NCI-H146 treated with DMSO at 0.1 percent for 48 hours (cell line): ENCODE measurements at regions not wholly inside any gene's neighbourhood (a gene's known extent, or its start where the extent isn't known, plus 50 kb on each side); places are given as distances from the start of the nearest gene placed in this dataset.

Experiments
- DNase-seq: peaks from one replicate; lab custom pipeline; 2025; ENCODE audit not compliant: unreplicated experiment; lab: John Stamatoyannopoulos, UW

DNA sequence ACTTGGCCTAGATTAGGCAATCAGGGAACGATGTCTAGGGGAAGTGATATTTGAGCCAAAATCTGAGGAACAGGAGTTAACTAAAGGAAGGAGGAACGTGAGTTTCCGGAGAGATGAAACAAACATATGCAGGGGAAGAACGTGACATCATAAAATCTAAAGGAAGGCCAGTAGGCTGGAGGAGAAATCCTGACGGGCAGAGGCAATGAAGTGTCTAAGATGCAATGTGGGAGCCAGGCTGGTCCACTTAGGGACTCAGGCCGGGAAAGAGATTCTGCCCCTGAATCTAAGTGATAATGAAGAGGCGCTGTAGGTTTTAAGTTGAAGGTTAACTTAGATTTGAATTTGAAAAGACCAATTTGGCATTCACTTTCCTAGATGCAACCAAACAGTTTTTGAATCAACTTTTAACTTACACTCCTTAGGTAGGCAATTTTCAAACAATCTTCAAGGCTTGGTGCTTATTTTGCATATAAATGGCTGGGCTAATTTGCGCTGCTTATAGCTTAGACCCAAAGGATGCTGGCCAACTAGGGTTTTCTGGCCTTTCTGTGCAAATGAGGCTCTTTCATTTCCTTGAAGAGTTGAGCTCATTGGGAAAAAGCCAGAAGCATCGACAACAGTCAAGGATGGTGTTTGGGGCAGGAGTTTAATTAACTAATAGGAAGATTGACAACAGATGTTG is 221.7 kb downstream of the SOX11 start:
- no peak for DNase-seq

DNA sequence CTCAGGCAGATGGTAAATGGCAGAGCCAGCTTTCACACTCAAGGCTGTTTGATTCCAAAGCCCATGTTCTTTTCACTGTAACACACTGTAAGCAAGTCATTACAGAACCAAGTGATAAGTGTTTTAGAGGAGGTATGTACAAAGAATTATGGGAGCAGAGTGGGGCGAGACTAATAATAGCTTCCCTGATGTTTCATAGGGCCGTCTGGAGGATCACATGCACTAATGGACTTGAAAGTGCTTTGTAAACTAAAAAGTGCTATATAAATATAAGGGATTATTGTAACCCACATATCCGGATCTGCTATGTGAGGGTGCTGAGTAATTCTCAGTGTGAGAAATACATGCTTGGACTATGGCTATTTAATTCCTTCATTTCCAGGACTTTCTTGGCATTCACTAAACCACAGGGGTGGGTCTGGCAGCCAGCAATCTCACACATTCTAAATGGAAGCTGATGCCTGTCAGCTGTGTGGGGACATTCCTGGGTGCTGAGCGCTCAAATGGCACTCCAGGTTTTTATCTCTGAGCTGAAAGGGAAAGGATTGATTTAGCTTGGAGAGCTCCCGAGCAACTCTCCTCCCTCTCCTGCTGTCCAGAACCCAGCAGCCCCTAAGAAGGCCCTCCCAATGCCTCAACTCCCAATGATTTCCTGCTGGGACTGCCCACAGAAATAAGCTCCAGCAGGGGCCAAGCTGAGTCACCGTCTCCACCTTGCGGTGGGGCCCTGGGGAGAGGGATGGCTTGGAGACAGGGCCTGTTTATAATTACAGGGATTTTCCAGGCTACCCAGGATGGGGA is 222.8 kb downstream of the SOX11 start:
- DNase-seq = peak; percentile 47

DNA sequence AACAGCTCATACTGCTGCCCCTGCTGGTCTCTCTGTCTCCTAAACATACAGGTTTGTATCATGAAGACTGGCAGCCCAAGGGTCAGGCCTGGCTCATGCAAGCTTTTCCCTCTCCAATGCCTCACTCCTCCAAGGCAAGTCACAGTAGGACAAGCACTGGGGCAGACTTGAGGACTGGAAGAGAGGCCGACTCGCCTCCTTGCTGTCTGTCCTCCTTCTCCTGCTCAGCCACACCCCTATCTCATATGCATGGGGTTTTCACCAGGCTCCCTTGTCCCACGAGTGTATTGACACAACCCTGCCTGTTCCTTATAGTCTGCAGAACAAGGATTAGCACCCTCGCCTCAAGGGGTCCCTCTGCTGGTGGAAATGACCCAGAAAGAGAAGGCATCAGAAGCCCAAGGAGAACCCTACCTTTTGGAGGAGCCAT is 223.7 kb downstream of the SOX11 start:
- DNase-seq = peak; percentile 13

DNA sequence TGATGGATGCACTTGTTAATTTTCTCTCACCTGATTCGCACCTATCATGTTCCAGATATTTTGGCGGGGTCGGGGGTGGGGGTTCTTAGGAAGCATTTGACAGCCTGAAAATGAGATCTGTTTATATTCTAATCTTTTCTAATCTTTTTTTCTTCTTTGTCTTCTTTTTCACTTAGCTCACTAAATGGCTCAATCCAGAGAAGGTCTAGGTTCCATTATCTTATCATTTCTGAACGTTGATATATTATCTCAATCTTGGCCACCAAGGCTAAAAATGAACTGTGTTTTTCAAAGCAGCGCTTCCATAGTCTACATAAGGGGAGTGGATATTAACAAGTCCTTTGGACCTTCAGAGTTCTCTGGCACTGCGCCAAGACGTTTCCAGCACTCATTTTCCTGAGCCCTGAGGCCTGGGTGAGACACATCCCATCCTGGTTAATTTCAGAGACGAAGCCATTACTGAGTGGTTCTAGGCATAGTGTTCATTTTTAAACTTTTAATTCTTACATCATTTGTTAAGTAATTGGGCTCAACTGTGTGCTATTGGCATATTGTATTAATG is 229.0 kb downstream of the SOX11 start:
- DNase-seq = no peak

DNA sequence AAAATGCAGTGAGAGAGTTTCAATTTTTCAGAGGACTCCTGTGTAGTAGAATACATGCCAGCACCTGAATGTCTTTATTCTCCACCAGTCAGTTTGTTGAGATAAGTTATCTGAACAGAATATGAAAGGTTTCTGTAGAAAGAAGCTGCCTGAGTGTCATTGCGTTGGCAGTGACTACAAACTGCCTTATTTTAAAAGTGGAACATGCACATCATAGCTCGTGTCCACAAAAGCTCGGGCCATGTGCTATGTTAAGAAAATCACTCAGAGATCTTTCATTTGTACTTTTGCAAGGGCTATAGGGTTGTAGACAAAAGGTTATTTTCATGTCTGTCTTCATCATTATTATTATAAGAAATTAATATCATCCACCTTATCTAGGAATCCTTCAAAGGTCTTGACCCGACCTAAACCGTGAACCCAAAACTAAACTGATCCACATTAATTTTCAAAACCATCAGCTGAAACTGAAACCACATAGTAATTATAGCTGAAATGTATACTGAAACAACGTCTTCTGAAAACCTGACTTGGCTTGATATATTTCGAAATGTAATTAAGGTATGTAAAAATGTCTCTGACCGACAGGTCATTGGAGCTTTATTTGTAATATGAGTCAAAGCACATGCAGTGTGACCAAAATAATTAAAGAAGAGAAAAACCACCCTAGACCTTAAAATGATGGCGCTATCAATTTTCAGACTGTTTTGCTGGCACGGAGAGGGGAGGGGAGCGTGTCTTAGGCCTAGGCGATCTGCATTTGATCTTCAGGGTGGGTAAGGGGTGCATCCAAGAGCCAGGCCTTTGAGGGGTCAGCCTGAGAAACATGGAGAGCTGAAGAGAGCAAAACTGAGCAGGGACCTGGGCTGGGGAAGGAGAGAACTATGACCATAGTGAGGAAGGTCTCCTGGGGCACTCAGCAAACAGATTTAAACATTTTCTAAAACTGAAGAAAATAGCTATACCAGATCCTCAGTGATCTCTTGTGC is 232.1 kb downstream of the SOX11 start:
- DNase-seq = no peak

DNA sequence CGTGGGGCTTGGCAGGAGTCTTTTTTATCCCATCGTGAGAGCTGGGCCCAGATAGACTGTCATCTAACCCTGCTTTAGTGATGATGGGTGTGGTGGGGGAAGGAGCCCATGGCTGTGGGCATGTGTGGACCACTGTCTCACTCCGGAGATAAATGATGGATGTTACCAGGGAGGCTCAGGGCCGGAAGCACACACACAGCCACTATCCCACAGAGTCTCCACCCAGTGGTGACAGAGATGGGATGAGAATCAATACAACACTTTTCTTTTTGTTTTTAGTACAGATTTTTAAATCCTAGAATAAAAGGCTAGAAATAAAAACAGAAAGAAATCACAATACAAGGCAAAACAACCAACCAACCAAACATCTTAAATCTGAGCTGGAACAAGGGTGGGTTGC is 233.4 kb downstream of the SOX11 start:
- no peak for DNase-seq

DNA sequence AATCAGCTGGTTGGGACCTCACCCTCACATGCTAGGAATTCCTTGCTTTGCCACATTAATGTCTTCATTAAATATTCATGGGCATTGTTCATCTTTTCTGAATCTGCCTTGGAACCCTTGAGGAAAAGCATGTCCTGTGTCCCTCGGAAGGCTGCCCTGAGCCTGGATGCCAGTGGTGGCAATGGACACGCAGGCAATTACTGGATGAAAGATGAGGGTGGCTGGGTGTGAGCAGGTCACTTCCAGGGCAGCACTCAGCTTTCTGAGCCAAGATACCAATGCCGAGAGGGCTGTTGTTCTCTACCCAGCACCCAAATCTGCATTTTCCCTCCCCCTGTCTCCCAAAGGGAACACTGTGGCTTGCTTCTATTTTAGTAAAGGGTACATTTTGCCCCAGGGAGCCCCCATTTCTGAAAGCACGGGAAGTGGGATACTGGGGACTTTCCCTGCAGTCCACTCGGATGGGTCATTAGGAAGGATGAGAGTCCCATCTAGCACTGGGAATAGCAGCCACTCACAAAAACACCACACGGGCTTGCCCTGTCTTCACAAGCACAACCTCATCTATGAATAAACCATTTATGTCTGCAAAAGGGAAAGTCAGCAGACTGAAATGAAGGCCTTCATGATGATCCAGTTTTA is 234.8 kb downstream of the SOX11 start:
- no peak for DNase-seq

DNA sequence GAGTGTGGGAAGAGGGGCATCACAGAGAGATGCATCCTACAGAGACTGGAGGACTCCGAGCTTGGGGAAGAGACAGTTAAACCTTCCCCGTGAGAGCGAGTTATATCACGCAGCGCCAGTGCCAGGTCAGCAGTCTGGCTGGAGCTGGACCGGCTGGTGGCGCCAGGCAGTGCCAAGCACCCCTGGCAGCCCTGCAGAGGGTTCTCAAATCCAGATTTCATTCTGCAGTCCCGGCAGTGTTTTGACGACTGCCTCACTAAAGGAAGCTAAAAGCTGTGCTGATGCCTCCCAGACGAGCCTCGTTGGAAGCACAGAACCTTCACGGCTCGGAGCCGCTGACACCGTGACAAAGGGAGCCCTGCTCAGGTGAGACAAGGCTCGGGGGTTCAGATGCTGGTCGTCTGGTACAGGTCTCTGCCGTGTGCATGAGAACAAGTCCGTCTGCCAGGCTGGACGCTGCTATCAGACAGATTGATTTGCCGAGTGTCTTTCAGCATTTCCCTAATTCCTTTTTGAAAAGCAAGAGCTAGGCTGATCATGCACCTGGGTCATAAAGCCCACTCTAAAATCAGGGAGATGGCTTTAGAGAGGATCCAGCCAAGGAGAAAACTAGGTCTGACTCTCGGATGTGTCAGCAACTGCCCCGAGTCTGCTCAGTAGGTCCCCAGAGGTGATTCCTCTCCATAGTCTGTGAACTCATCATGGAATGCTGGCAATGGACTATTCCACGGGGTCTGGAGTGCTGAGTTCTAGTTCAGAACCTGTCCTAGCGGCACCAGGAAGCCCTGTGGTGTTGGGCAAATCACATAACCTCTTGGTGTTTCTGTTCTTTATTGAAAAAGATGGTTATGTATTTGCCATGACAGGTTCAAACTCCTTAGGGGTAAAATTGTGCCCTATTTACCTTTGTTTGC is 240.6 kb downstream of the SOX11 start:
- DNase-seq = no peak

DNA sequence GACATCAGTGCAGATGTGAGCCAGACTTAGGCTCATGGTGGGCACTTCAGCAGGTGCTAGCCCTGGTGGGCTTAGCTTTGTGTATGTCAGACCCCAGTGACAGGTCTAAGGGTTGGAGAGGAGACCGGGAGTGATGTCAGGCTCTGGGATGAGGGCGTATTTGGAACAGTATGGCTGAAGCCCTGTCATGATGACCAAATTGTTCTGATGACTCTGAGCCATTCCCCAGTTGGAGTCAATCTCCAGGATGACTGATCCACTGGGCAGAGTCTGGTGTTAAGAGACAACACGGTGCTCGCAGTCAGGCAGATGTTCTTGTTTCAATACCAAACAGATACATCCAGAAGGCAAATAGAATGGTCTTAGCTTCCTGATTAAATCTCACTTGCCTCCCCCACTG is 241.5 kb downstream of the SOX11 start:
- no peak for DNase-seq

DNA sequence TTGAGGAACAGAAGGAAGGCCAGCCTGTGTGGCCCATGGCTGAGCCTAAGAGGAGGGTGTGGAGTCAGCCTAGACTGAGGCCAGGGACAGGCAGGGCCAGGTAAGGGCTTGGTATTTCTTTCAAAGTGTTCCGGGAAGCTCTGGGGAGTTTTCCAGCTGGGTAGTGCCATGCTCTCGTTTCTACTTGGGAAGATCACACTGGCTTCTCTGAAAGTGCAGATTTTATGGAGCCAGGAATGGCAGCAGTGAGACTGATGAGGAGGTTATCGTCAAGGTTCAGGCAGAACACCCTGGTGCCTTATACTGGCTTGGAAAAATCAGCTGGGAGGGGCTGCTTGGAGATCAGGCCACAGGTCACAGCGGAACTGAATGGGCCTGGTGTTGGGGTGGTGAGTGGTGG is 245.1 kb downstream of the SOX11 start:
- no peak for DNase-seq

DNA sequence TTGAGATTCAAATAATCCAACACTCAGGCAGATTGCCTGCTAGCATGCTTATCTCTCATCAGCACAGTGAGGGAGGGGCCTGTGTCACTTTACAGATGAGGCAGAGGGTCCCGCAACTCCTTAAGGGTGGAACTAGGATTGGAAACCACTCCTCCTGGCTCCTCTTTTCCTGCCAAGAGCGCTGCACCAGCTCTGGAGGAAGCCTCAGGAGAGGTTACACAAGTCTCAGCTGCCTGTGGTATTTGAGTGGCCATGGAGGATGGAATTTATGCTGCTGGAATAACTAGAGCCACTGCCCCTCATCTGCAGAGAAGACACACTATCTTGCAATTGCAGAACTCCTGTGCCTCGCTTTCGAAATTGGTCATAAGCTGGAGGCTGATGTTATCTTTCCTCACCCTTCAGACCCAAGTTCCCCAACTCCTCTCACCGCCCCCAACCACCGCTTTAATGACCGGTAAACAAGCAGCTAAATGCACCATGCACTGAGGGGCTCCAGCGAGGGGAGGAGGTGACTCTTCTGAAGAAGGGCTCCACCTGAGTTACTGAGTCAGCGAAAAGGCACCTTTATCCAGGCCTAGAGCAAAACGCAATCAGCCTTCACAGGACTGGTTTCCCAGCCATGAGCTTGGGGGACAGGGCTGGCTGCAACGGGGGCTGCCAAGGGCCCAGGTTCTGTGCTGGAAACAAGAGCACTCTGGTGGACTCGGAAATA is 245.8 kb downstream of the SOX11 start:
- no peak for DNase-seq

DNA sequence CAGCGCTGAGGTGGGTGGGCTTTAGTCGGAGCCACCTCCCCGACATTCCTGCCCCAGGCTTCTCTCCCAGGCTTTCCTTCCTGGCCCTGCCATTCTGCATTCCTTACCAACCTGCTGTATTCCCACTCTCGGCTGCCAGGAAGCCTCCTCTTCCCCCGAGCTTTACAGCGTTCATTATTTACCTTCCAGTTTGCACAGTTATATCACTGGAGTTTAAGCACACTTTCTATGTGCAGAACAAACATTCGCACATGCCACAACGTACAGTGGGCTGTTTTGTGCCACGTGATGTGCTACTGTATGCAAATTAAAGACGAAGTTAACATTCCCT is 246.3 kb downstream of the SOX11 start:
- no peak for DNase-seq

DNA sequence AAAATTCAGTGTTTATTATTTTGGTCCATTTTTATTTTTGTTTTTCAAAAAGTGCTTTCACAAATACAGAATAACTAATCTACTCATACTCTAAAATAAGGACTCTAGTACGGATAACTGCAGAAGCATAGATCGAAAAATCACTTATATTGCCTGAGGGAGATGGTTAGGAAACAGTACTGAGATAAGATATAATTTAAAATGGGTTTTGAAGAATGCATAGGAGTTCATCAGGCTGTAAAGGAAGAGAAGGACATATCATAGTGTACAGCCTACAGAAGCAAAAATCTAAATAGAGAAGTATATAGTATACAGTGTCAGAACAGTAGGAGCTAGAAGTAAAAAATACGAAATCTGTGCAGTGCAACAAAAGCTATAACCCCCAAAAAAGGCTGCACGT is 247.4 kb downstream of the SOX11 start:
- DNase-seq = no peak

DNA sequence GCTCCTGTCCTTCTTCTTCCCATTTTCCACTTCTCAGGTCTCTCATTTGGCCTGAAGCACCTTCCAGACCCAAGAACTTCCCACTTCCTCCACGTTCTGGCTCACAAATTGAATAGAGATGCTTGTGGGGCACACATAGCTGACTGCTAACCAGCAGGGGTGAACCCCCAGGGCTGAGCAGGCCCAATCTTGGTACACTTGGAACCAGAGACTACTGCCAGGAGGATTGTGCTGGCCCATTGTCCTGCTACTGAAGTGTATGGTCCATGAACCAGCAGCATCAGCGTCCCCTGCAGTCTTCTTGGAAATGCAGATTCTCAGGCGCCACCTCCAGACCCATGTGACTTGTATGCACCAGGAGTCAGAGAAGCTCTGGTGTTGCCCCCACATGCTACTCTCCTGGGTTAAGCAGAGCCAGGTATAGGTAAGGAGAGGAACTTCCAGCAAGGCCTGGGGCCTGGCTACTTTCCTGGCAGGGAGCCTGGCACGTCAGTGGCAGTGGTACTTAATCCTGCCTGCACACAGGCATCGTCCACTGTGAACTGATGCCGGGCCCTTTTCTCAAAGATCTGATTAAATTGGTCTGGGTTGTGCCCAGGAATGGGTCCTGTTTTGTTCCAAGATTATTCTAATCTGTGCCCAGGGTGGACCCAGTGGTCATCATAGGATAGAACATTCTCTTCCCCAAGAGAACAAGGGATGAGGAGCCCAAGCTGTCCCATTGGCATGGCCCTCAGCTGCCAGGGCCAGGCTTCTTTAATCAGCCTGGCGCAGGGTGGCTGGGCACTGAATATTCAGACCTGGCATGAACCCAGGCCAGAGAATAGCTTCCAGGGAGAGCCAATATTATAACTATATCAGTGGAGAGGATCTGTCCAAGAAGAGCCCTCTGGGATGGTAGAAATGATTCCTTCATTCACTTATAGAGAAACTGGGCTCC is 248.7 kb downstream of the SOX11 start:
- DNase-seq = no peak

DNA sequence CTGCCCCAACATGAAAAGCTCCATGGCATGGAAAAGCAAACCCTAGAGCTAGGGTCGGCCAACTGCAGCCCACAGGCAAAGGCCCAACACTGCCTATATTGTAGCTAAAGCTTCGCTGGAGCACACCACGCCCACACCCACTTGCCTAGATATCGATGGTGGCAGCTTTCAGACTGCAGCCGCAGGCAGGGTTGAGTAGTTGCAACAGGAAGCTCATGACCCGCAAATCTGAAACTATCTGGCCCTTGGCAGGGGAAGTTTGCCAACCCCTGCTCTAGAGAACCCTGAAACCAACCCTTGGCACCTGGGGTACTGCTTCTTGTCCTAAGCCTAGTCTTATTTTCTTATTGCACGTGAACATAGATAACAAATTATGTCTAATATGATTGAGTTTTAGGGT is 250.0 kb downstream of the SOX11 start:
- no peak for DNase-seq

DNA sequence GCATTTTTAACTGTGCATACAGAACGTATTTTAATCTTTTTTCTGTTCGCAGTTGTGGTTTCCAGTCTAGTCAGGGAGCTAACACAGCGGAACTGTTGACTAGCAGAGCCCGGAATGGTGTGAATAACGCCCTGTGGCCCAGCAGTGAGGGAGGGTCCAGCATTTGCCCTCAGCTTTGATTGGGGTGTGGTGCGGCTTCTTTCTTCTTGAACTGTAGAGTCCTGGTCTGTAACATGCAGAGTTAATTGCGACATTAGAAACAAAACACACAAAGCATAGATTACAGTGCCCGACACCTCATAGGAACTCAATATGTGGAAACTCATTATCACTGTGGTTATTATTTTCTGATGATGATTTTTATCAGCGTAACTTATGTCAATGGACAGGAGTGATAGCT is 253.6 kb downstream of the SOX11 start:
- DNase-seq = peak; percentile 60

DNA sequence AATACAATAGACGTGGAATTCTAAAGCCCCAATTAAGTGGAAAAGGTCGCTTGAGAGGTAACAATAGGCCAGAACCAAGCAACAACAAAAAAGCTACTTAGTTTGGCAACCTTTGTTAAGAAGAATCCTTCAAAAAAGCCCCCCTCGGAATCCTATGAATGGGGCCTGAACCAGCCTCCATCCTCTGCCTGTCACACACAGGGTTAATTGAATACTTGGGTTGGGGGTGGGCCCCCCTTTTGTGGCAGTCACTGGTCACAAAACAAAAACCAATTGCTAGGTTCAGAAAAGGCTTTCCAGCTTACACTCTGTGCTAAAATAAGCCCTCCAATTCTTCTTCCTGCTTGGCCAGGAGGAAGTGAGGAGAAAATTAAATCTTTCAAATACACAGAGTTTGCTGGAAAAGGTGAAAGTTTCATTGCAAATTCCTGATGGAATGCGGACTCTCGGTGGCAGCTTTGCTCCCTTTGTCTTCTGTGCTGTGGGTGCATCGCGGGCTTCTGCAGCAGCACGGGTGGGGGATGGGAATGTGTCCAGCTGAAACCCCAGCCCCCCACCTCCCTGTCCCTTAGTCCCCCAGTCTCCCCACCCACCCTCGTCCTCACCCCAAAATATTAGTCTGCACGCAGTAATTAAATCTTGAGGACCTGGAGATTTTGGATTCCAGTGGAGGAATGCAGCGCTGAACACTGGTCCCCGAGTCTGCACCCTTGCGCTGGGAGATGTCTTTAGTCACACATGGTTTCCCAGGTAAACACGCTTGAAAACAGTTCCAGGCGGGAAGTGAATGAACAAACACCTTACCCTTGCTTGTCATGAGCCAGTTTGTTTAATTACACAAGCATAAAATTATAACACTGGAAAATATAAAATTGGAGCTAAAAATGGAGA is 254.3 kb downstream of the SOX11 start:
- no peak for DNase-seq
